ENCODE measurements at regions not wholly inside any gene's neighbourhood (a gene's known extent, or its start where the extent isn't known, plus 50 kb on each side); places are given as distances from the start of the nearest gene placed in this dataset.

DNA sequence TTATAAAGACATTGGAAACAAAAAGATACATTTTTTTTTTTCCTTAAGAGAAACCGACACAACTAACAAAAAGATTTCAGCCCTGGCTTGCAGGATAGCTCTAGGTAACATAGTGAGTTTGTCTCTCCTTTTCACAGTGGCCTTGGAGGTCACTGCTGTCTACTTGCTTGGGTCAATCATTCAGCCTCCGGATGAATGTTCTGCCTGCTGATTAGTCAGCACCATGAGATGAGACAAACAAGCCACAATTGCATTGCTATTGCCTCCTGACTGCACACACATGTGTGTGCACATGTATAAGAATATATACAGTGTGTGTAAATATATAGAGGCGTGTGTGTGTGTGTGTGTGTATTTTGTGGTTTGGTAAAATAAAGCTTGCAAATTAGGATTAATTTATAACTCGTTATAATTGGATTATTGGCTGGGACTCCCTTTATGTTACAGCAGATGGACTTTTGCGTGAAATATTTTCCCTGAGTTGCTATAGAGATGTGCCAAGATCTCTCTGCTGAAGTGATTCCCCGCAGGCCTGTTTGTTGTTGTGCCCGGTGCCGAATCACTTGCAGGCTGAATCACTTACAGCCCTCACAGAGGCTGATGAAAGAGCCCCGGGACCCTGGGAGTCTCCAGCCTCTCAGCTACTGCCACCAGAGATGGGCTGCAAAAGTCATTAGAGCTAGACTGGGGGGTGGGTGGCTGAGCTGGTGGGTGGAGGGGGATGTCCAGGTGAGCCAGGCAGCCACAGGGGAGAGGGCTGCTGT, 161.2 kb downstream of the FGF18 start:
- TF ChIP-seq EZH2phosphoT487 (IDR thresholded peaks at IDR 0.05; ENCODE audit: insufficient read depth, low read depth) (no peak), EZH2 (IDR thresholded peaks at IDR 0.05; ENCODE audit: insufficient read depth, poor library complexity, severe bottlenecking) (no peak)

All from GM23248 (cell line).